HG02840 (cell line): ENCODE measurements at regions not wholly inside any gene's neighbourhood (a gene's known extent, or its start where the extent isn't known, plus 50 kb on each side); places are given as distances from the start of the nearest gene placed in this dataset.

Experiments used
- ATAC-seq: cut with Tn5 transposase; IDR thresholded peaks from one replicate; pipeline ENCODE4 v1.9.1; 2021; ENCODE audit warnings: mild to moderate bottlenecking, moderate library complexity, moderate number of reproducible peaks; ENCODE audit not compliant: unreplicated experiment, low FRiP score

DNA sequence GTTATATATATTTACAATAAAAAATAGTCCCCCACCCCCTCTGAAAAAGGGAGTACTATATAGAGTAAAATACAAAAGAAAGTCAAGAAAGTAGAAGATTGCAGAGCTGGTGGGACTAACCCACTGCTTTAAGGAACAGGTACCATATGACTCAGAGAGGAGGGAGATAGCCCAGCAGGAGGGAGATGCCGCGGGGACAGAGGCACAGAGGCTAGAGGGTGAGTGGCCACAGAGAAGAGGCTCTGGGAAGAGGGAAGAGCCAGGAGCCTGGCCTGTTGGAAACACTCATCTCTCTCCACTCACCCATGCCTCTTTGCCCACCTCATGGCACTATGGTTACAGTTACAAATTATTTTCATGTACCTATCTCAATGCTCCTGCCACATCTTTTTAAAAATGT lies 53.6 kb upstream of the LYVE1 start:
- no peak for ATAC-seq

DNA sequence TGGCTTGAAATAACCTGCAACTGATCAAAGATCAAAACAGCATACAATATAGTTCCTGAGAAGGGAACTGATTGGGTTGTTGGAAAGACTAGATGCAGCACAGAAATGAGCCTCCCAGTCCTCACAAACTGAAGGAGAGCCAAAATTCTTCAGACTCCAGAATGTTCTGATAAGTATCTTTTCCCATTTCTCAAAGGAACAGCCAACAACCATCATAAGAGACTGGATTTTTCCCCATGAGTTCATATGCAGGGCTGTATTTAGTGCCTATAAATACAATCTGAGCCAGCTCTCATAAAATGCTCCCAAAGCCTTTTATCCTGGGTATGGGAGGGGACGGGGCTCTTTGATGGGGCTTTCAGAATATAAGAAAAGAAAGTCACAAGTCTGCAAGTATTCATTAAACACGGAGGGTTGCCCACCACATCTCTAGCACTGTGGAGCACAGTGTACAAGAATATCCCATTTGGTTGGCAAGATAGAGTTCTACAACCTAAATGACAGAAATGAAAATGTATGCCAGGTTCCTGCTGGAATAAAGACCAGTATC lies 50.7 kb upstream of the LYVE1 start:
- no peak for ATAC-seq

DNA sequence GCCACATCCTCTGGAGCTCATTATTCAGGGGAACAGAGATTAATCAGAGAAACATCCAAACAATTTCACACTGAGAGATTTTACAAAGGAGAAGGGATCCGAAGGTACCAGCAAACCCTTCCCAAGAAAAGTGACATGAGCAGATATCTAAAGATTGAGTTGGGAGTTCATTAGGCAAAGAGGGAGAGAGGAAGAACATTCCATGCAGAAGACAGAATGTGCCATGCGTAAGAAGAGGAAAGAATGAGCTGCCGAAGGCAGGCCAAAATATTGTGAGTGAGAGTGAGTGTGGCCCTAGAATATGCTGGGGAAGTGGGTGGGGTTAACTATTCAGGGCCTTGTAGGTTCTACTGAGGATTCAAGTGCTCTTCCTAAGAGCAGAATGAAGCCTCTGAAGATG lies 50.0 kb upstream of the LYVE1 start:
- no peak for ATAC-seq
